NCI-H1092 treated with DMSO at 0.1 percent for 48 hours (cell line): ENCODE measurements at regions not wholly inside any gene's neighbourhood (a gene's known extent, or its start where the extent isn't known, plus 50 kb on each side); places are given as distances from the start of the nearest gene placed in this dataset.

Experiments
- DNase-seq: peaks from one replicate; lab custom pipeline; 2025; lab: John Stamatoyannopoulos, UW

- DNase-seq = no peak
Observed at GRCh38 chr10:129219364-129219763, 247.7 kb upstream of the MGMT start.

DNA sequence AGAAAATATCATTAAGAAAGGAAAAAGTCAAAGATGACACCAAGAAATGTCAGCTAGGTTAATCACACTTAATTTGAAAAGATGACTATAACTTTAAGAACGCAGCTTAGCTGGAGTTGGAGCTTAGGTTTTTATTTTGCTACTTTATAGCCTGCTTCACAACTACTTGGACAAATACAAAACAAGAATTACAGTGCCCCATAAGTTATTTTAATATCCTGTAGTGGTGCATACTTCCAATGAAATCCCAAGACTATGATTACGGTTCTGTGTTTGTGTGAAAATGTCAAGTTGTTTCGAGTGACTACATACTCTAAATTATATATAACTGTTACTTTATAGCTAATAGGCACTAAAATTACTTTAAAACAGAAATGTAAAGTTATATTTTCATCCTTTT is 244.6 kb upstream of the MGMT start:
- DNase-seq = no peak

- DNase-seq = no peak
Observed at GRCh38 chr10:129223363-129223762, 243.7 kb upstream of the MGMT start.

GRCh38 chr10:129224065-129224464 is 243.0 kb upstream of the MGMT start:
- DNase-seq = no peak

GRCh38 chr10:129231821-129232220 is 235.2 kb upstream of the MGMT start:
- no peak for DNase-seq

- DNase-seq = no peak
Observed at GRCh38 chr10:129233351-129234148, 233.5 kb upstream of the MGMT start.

DNA sequence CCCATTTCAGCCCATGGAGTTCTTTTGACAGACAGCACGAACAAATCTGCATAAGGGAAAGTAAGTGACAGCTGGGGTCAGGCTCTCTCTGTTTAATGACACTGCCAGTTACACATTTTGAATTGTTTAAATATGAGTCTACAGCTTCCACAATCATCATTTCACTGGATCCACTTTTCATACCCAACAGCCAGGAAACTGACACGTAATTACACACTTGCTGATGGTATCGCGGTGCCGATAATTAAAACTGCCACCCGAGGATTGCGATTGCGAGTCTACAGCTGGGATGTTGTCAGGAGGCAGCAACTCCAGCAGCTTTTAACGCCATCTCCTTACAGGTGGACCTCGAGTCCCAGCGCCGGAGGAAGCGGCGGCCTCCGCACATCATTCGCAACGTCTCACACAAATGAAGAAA is 230.8 kb upstream of the MGMT start:
- DNase-seq = no peak

DNA sequence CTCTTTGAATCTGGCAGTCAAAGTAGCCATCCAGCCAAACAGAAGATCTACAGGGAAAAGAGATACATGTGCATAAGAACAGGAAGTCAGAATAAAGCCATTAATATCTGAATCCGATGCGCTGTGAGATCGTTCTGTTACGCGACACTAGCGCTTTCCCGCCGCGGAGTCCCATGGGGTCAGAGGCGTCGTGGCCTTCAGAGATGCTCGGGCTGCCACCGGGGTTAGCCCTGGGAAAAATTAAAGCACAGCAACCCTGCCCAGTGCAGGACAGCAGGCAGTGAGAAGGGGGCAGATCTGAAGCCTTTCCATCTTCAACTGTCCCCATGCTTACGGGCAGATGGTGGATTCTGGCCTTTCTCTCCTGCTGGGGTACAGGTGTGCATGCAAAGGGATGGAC is 225.6 kb upstream of the MGMT start:
- DNase-seq = no peak

DNA sequence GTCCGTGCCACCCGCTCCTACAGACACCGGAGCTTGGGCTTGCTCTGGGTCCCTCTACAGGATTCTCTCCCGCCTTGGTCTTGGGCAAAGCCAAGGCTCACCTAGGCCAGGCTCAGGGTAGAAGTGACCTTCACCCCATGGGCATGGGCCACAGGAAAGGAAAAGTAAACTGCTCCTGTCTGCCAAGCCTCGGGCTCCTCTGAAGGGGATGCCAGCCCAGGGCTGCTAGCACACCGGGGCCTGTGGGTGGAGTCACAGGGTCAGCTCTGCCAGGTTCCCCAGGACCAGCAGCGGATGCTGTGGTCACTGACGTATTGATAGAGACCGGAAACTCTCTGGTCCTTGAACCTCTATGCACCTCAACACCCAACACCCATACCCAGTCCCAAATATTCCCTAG is 222.7 kb upstream of the MGMT start:
- no peak for DNase-seq

- DNase-seq = no peak
Observed at GRCh38 chr10:129244757-129245156, 222.3 kb upstream of the MGMT start.

DNA sequence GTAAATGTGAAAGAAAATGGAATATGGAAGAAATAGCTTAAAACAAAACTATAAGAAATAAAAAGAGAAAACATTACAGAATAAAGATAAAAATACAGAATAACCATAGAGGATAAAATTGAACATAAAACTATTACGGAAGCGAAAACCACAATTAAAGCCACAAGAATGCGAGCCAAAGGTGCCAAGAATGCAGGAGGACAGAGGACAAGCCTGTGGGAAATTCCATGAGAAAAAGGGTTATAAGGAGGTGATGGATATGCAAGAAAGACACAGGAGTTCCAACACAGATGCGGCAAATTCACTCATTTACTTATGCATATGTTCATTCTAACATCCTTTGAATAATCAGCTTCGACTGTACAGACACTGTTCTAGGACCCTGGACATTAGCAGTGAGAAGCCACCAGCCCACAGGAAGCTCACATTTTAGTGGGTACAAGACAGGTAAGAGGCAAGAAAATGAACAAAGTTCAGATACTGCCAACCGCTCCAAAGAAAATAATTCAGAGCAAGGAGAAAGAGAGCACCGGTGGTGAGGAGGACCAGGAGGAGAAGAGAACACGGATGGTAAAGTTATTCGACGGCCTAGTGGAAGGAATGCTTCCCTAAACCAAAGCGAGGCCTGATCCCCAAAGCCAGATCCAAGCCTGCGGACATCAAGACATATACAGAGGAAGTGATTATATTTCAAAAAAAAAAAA is 213.7 kb upstream of the MGMT start:
- no peak for DNase-seq

- no peak for DNase-seq
Observed at GRCh38 chr10:129253865-129254179, 213.2 kb upstream of the MGMT start.

DNA sequence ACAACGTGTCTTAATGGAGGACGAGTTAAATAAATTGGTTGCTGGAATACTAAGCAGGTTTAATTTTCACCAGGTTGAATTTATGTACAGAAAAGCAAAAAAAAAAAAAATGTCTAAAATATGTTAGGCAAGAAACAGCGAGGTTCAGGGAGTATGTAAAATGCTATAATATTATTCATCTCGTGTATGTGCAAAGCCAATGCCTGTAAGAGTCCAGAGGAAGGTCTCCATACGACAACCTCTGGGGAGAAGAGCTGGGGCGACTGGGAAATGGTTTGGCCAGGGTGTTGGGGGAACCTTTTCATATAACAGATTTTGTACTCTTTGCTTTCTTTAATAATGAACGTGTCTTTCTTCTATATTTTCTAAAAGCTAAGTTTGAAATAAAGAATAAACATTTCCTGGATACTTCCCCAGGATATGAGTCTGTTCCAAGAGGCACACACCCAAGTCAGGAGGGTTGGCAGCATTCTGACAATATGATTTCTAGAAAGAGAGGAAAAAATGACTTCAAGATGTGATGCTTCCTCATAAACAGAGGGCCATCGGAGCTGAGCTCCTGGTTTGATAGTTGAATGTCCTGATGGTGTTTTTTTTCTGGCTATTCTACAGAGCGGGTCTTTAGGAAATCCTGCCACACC is 208.6 kb upstream of the MGMT start:
- DNase-seq = no peak

DNA sequence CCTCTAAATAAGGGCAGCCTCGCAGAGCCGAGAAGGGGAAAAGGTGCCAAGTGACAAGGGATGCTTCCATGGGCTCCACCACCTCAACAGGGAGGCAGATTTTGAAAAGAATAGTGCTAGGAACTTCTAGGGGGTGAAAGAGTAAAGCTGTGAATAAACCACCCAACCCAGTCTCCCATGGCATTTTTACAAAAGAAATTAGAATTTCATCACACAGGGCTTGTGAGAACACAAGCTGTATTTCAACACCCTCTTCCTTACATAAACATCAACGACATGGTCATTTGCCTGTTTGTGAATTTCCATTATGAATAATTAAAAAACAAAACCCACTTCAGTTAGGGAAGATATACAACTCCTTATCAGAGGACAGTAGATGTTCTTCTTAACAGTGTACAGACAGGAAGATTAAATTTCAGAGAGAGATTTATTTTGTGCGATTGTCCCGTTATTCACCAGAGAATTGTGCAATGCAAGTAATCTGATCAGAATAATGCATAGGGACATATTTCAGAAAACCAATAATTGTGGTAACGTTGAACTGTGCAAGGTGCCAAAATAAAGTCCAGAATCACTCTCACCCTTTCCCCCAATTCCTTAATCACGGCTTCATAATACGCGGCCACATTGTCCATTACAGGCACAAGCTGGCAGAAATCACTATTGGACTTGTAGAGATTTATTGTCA is 207.8 kb upstream of the MGMT start:
- DNase-seq = no peak

DNA sequence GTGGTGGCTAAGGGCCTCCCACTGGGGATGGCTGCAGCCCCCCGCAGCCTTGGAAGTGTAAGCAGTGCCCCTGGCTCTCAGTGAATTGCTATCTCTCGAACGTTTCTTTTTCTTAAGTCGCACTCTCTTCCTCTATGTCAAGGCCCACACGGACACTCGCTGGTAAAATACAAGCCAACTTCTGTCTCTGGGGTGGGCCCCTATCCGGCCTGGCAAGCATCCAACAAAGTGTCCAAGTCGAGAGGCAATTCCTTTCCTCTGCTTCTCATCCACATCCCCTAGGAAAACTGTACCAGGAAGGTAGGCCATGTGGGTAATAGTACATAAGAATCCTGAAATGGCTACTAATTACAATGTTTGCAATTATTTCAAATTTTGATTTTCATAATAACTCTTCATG is 194.9 kb upstream of the MGMT start:
- no peak for DNase-seq

DNA sequence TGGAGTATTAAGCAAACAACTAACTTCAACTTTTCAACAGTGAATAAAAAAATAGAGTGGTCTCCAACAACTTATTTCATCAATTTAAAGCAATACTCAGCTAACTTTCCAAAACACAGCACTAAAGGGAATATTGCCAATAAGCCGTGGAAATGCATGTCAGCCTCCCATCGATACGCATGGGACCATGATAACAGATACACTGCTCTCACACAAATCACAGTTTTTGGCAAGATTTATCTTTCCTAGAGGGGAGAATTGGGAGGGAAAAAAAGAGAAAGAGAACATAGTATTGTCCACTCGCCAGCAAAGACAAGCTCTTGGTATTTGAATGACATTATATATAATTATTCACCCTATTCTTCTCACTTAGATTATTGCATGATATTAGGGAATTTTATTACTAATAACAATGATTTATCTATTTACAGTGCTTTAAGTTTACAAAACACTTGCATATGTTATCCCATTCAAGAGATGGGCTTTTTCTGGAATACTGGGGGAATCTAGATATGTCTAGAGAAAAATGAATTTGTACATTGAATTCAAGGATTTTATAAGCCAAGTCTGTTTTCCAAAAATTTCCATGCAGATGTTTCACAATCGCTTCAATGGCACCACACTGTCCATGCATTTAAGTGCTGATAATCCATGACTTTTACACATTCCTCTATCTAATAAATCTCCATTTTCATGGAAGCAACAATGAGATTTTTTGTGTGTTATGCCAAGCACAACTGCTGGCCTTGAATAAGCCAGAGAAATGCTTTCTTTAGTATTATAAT is 194.0 kb upstream of the MGMT start:
- no peak for DNase-seq

- DNase-seq = no peak
Observed at GRCh38 chr10:129273860-129274259, 193.2 kb upstream of the MGMT start.

- DNase-seq = no peak
Observed at GRCh38 chr10:129274748-129275474, 192.1 kb upstream of the MGMT start.

DNA sequence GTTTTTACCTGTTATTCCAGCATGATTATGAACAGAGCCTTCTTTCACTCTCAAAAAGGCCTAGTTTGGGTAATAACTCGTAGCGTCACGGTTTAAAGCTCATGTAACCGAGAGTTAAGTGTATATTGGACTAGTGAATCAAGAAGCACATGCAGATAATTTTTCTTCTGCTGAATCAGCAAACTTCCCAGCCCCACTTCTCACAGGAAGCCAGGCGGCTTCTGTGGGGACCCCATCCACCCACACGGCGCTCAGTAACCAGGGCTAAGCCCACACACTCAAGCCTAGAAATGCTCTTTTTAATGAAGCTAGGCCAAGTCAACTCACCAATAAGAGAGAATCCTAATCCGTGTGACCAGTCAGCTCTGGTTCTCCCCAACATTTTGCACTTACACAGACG is 191.2 kb upstream of the MGMT start:
- no peak for DNase-seq

DNA sequence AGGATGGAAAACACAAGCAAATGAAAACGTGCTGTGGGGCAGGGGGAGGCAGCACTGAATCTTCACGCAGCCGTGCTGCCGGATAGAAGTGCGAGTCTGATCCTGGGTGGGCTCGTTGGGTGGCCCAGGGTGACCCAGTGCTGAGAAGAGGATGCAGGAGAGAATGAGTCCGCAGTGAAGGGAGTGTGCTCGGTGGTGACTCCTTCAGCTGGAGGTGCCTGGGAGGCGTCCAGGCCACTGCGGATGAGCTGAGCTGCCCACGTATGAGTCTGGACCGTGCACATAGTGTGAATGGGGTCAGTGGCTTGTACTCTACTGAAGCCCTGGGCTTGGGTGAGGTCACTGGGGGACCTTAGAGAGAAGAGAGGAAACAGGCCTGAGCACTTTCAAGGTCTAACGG is 190.0 kb upstream of the MGMT start:
- no peak for DNase-seq

- DNase-seq = no peak
Observed at GRCh38 chr10:129277841-129278240, 189.2 kb upstream of the MGMT start.
